HepG2 (cell line): ENCODE measurements at regions not wholly inside any gene's neighbourhood (a gene's known extent, or its start where the extent isn't known, plus 50 kb on each side); places are given as distances from the start of the nearest gene placed in this dataset.

ENCODE experiments used
- ATAC-seq: fragments of 200-7000 bp; cut with Tn5 transposase; 3 replicates; pipeline ENCODE4 v1.9.1; 2020; ENCODE audit warnings: mild to moderate bottlenecking, moderate library complexity
- BruUV-seq: library from RNA; stranded (reverse); fragments of 400-500 nt; replicated peaks from 2 replicates; lab custom pipeline; 2021; lab: Mats Ljungman, UMichigan
- CTCF ChIA-PET: fragments of 300-600 bp; formaldehyde crosslinking; extraction: SDS; loops from one replicate; lab custom pipeline; 2021; ENCODE audit warnings: low total read pairs, inconsistent platforms, low intra/inter-chr PET ratio; lab: Yijun Ruan, JAX
- POLR2A ChIA-PET: fragments of 350-600 bp; sonication (Branson Sonifier 250); formaldehyde crosslinking; loops from one replicate; lab custom pipeline; 2020; ENCODE audit warnings: antibody characterized with exemption, inconsistent platforms; lab: Yijun Ruan, JAX
- DNase-seq: peaks from one replicate; pipeline ENCODE4 v3.0.0-alpha.2; 2015; ENCODE audit warnings: low spot score
- FAIRE-seq: peaks from 3 replicates; lab custom pipeline; 2011; peaks lifted over from hg19 to GRCh38; lab: Jason Lieb, UNC
- H2AFZ ChIP-seq: one replicate; pipeline ENCODE4 v1.6.1; 2011; ENCODE audit warnings: low read length, inconsistent platforms
- H3K27ac ChIP-seq: fragments of 300-600 bp; 3 replicates; pipeline ENCODE4 v1.8.0; 2011; ENCODE audit warnings: mixed run types, mild to moderate bottlenecking, mixed read lengths, low read length, inconsistent platforms; ENCODE audit not compliant: insufficient read depth; ENCODE audit errors: extremely low read length
- H3K27me3 ChIP-seq, 2 experiments: fragments of 200-600 bp in 1 of 2; 2 replicates in 1 of 2; 3 replicates in 1 of 2; pipeline versions ENCODE4 v1.6.0 to v1.8.0; 2011; ENCODE audit warnings: low read length in 2 of 2, mild to moderate bottlenecking in 2 of 2, moderate library complexity in 2 of 2, inconsistent platforms in 1 of 2; ENCODE audit not compliant: insufficient read depth in 2 of 2, control insufficient read depth in 1 of 2
- H3K36me3 ChIP-seq, 2 experiments: fragments of 200-600 bp in 1 of 2; replicated peaks in 1 of 2; 2 replicates in 1 of 2; 3 replicates in 1 of 2; pipeline versions ENCODE4 v1.5.1 to v1.8.0; 2011; ENCODE audit warnings: low read length in 2 of 2, inconsistent platforms in 1 of 2; ENCODE audit not compliant: insufficient read depth in 2 of 2, control insufficient read depth in 1 of 2
- H3K4me1 ChIP-seq: 2 replicates; pipeline ENCODE4 v1.5.1; 2012; ENCODE audit warnings: low read length, inconsistent platforms; ENCODE audit not compliant: insufficient read depth
- H3K4me2 ChIP-seq: 2 replicates; pipeline ENCODE4 v1.6.0; 2011; ENCODE audit warnings: low read depth, low read length, inconsistent platforms
- H3K4me3 ChIP-seq, 3 experiments: fragments of 200-600 bp in 1 of 3; sonication (generic), shearing (Covaris generic) in 1 of 3; replicated peaks in 1 of 3; 2 replicates each; pipeline ENCODE4 v1.5.1; 2011 to 2016; ENCODE audit warnings: low read length in 3 of 3, inconsistent platforms in 2 of 3, low read depth in 2 of 3, mild to moderate bottlenecking in 2 of 3, control low read depth in 1 of 3, mixed read lengths in 1 of 3; ENCODE audit not compliant: insufficient read depth in 1 of 3
- H3K79me2 ChIP-seq: one replicate; pipeline ENCODE4 v1.6.1; 2011; ENCODE audit warnings: low read length, inconsistent platforms; ENCODE audit not compliant: insufficient read depth
- H3K9ac ChIP-seq: 2 replicates; pipeline ENCODE4 v1.6.0; 2011; ENCODE audit warnings: mild to moderate bottlenecking, low read depth, low read length, inconsistent platforms; ENCODE audit not compliant: insufficient read depth
- H3K9me3 ChIP-seq: 2 replicates; pipeline ENCODE4 v1.5.1; 2012; ENCODE audit warnings: mild to moderate bottlenecking, low read length
- H4K20me1 ChIP-seq: 2 replicates; pipeline ENCODE4 v1.6.0; 2011; ENCODE audit warnings: inconsistent platforms, mild to moderate bottlenecking, low read length, moderate library complexity; ENCODE audit not compliant: insufficient read depth
- ARNT2 ChIP-seq: sonication (generic); formaldehyde crosslinking; IDR thresholded peaks from 2 replicates; pipeline ENCODE4 v1.8.0; 2022; ENCODE audit warnings: mild to moderate bottlenecking, low read depth, missing genetic modification reagents, moderate library complexity
- CSRNP1 ChIP-seq: sonication (generic); formaldehyde crosslinking; IDR thresholded peaks from 2 replicates; pipeline ENCODE4 v1.8.1; 2023; ENCODE audit warnings: mild to moderate bottlenecking, missing genetic modification reagents
- EZH2 ChIP-seq: conservative IDR thresholded peaks from 2 replicates; pipeline ENCODE4 v1.6.1; 2012; ENCODE audit warnings: mild to moderate bottlenecking, low read depth, low read length, moderate library complexity
- FIP1L1 ChIP-seq: fragments of 200-400 bp; formaldehyde crosslinking; IDR thresholded peaks from 2 replicates; pipeline ENCODE4 v1.6.1; 2018; ENCODE audit warnings: low read depth, mild to moderate bottlenecking, low read length, moderate library complexity, borderline replicate concordance; ENCODE audit not compliant: insufficient read depth
- HMG20B ChIP-seq: conservative IDR thresholded peaks from 2 replicates; pipeline ENCODE4 v1.6.1; 2016; ENCODE audit warnings: missing genetic modification reagents, missing compliant biosample characterization
- MLLT10 ChIP-seq: sonication (generic); formaldehyde crosslinking; IDR thresholded peaks from 2 replicates; pipeline ENCODE4 v1.4.0; 2020; ENCODE audit warnings: missing genetic modification reagents
- MTF1 ChIP-seq: sonication (generic); formaldehyde crosslinking; IDR thresholded peaks from 2 replicates; pipeline ENCODE4 v1.5.0; 2020; ENCODE audit warnings: missing genetic modification reagents
- NR2F2 ChIP-seq: IDR thresholded peaks from 2 replicates; pipeline ENCODE4 v1.6.1; 2012; ENCODE audit warnings: low read depth, inconsistent platforms, borderline replicate concordance
- SIX1 ChIP-seq: sonication (generic); formaldehyde crosslinking; IDR thresholded peaks from 2 replicates; pipeline ENCODE4 v1.4.0; 2020; ENCODE audit warnings: missing genetic modification reagents, borderline replicate concordance
- ZBTB39 ChIP-seq: sonication (generic); formaldehyde crosslinking; IDR thresholded peaks from 2 replicates; pipeline ENCODE4 v1.5.0; 2020; ENCODE audit warnings: missing genetic modification reagents
- ZNF101 ChIP-seq: sonication (generic); formaldehyde crosslinking; IDR thresholded peaks from 2 replicates; pipeline ENCODE4 v1.4.0; 2020; ENCODE audit warnings: mild to moderate bottlenecking, low read depth, missing genetic modification reagents, borderline replicate concordance
- ZNF124 ChIP-seq: sonication (generic); formaldehyde crosslinking; IDR thresholded peaks from 2 replicates; pipeline ENCODE4 v1.4.0; 2020; ENCODE audit warnings: missing genetic modification reagents
- ZNF556 ChIP-seq: sonication (generic); formaldehyde crosslinking; IDR thresholded peaks from 2 replicates; pipeline ENCODE4 v1.4.0; 2020; ENCODE audit warnings: mild to moderate bottlenecking, missing genetic modification reagents, borderline replicate concordance
- ZNF772 ChIP-seq: sonication (generic); formaldehyde crosslinking; IDR thresholded peaks from 2 replicates; pipeline ENCODE4 v1.5.0; 2020; ENCODE audit warnings: mild to moderate bottlenecking, missing genetic modification reagents
- ZNF891 ChIP-seq: sonication (generic); formaldehyde crosslinking; IDR thresholded peaks from 2 replicates; pipeline ENCODE4 v1.5.0; 2020; ENCODE audit warnings: mild to moderate bottlenecking, missing genetic modification reagents
- WGBS: methylation state at CpG from one replicate; pipeline ENCODE4 v1.1.6; 2017; ENCODE audit warnings: low lambda C conversion rate; 5-methylcytosine and 5-hydroxymethylcytosine counted together
- in situ Hi-C: cut with HindIII; loops from 2 replicates; pipeline ENCODE4 v1.10.0; 2017; ENCODE audit warnings: low pct_unique_long_range_greater_than_20kb; ENCODE audit not compliant: extremely low pct_ligation_motif_present
- intact Hi-C: fragments of 100-400 bp; cut with micrococcal nuclease; formaldehyde crosslinking; loops from one replicate; pipeline ENCODE4 v1.10.0; 2022; ENCODE audit not compliant: unreplicated experiment
- TF ChIP-seq, protein P1 (sequence below): sonication (generic); formaldehyde crosslinking; IDR thresholded peaks from 2 replicates; pipeline ENCODE4 v1.4.0; 2020; ENCODE audit warnings: missing genetic modification reagents
- TF ChIP-seq, protein P2 (sequence below): sonication (generic); formaldehyde crosslinking; IDR thresholded peaks from 2 replicates; pipeline ENCODE4 v1.5.1; 2020; ENCODE audit warnings: missing genetic modification reagents, mild to moderate bottlenecking, borderline replicate concordance

- Histone ChIP-seq H3K4me1 (no peaks in the 10 kb centered on the region), H3K79me2 (no peaks in the 10 kb centered on the region), H2AFZ (no peak overlapping the region), H3K4me3 (no peak overlapping the region), H3K4me2 (no peak overlapping the region), H3K27ac (no peak overlapping the region), H3K9ac (no peak overlapping the region), H4K20me1 (no peaks in the 10 kb centered on the region), H3K36me3 (no peaks in the 10 kb centered on the region), H3K9me3 (no peaks in the 10 kb centered on the region), H3K27me3 (no peaks in the 10 kb centered on the region)
- ChIA-PET POLR2A (no interaction called here), CTCF (no interaction called here)
- TF ChIP-seq CSRNP1 (CRISPR knock-in tag) (no peak), ARNT2 (no peak), ZNF772 (no peak), HMG20B (CRISPR knock-in tag) (no peak), ZNF124 (CRISPR knock-in tag) (no peak), MLLT10 (CRISPR knock-in tag) (no peak), FIP1L1 (no peak), MTF1 (no peak), NR2F2 (no peak), EZH2 (no peak), ZNF891 (CRISPR knock-in tag) (no peak), ZNF101 (no peak), SIX1 (CRISPR knock-in tag) (no peak), ZNF556 (CRISPR knock-in tag) (no peak), ZBTB39 (CRISPR knock-in tag) (no peak)
- TF ChIP-seq, protein P1, sequence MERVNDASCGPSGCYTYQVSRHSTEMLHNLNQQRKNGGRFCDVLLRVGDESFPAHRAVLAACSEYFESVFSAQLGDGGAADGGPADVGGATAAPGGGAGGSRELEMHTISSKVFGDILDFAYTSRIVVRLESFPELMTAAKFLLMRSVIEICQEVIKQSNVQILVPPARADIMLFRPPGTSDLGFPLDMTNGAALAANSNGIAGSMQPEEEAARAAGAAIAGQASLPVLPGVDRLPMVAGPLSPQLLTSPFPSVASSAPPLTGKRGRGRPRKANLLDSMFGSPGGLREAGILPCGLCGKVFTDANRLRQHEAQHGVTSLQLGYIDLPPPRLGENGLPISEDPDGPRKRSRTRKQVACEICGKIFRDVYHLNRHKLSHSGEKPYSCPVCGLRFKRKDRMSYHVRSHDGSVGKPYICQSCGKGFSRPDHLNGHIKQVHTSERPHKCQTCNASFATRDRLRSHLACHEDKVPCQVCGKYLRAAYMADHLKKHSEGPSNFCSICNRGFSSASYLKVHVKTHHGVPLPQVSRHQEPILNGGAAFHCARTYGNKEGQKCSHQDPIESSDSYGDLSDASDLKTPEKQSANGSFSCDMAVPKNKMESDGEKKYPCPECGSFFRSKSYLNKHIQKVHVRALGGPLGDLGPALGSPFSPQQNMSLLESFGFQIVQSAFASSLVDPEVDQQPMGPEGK (CRISPR knock-in tag): no peak
- TF ChIP-seq, protein P2, sequence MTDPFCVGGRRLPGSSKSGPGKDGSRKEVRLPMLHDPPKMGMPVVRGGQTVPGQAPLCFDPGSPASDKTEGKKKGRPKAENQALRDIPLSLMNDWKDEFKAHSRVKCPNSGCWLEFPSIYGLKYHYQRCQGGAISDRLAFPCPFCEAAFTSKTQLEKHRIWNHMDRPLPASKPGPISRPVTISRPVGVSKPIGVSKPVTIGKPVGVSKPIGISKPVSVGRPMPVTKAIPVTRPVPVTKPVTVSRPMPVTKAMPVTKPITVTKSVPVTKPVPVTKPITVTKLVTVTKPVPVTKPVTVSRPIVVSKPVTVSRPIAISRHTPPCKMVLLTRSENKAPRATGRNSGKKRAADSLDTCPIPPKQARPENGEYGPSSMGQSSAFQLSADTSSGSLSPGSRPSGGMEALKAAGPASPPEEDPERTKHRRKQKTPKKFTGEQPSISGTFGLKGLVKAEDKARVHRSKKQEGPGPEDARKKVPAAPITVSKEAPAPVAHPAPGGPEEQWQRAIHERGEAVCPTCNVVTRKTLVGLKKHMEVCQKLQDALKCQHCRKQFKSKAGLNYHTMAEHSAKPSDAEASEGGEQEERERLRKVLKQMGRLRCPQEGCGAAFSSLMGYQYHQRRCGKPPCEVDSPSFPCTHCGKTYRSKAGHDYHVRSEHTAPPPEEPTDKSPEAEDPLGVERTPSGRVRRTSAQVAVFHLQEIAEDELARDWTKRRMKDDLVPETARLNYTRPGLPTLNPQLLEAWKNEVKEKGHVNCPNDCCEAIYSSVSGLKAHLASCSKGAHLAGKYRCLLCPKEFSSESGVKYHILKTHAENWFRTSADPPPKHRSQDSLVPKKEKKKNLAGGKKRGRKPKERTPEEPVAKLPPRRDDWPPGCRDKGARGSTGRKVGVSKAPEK (CRISPR knock-in tag): no peak
- FAIRE-seq: no peak
- DNase-seq: no peak
- intact Hi-C loops (no loop called here), in situ Hi-C loops (no loop called here)
- 25% methylated on average over 5 of the region's 5 CpGs for WGBS
- BruUV-seq: no TSS peak
- no peak for ATAC-seq
Observed at GRCh38 chr12:18946106-18946505, 183.4 kb upstream of the PLEKHA5 start.
